ENCODE measurements at regions not wholly inside any gene's neighbourhood (a gene's known extent, or its start where the extent isn't known, plus 50 kb on each side); places are given as distances from the start of the nearest gene placed in this dataset.
"Not testable (repeated sequence)": the region's sequence is repeated elsewhere in the genome, so short reads cannot be mapped to it uniquely, and the experiment has no call there.

DNA sequence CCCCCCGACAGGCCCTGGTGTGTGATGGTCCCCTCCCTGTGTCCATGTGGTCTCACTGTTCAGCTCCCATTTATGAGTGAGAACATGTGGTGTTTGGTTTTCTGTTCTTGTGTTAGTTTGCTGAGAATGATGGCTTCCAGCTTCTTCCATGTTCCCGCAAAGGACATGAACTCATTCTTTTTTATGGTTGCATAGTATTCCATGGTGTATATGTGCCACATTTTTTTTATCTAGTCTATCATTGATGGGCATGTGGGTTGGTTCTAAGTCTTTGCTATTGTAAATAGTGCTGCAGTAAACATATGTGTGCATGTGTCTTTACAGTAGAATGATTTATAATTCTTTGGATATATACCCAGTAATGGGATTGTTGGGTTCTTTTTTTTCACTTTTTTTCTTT is 117.9 kb downstream of the ARL4C start:
- H3K4me3 ChIP-seq; in situ Hi-C loops (cut with MboI; ENCODE audit: low pct_unique_long_range_greater_than_20kb in 2 of 9, low sequenced_read_pairs in 9 of 9, unreplicated experiment in 9 of 9); H3K27ac ChIP-seq; ATAC-seq (replicated peaks in 6 of 8): not testable (repeated sequence)
- peaks cover 16 to 18% of the 10 kb centered on the region in 2 donors for H3K4me1 ChIP-seq (replicated peaks in 1 of 2)
- 100% methylated on average over 1 of the region's 2 CpGs; no CpG with 5 or more reads in 8 of the 10 experiments for WGBS, 10 experiments

GRCh38 chr2:234378440-234378839 is 118.4 kb downstream of the ARL4C start:
- ATAC-seq (replicated peaks in 6 of 8), result peak in 2 of 8 experiments; percentile 4 to 33
- Histone ChIP-seq H3K27ac (peak overlapping the region in 1 of 2 donors; percentile 30), H3K4me3 (no peak overlapping the region), H3K4me1 (replicated peaks in 1 of 2) (peaks cover 16 to 18% of the 10 kb centered on the region in 2 donors)
- in situ Hi-C loops (cut with MboI; ENCODE audit: low pct_unique_long_range_greater_than_20kb in 2 of 9, low sequenced_read_pairs in 9 of 9, unreplicated experiment in 9 of 9), result no loop called here
- WGBS, 10 experiments, result 10 to 82% (median 63%) methylated on average over 1 to 4 of the region's 4 CpGs; no CpG with 5 or more reads in 4 of the 10 experiments

DNA sequence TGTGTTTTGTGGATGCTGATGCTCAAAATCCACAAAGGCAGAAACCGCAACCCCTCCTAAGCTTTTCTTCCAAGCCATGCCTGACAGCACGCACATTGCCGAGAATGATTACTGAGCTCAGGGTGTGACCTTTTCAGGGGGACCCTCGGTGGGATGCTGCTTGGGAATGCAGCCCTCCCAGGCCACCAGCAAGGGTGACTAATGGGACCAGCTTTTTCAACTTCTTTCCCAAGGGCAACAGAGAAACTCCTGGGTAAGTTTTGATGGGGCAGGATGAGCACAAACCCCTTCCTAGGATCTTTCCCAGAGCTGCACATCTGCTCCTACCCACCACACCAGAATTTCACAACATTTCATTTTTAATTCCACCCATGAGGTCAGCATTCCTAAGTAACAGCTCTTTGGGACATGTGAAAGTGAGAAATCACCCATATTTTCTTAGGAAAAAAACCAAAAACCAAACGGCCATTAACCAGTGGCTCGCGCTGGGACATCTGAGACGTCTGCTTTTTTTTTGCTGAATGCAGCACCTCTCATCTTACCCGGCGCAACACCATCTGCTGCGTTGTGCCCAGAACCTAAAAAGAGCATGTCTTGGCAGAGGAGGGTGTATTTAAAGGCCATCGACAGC is 119.0 kb downstream of the ARL4C start:
- WGBS, 10 experiments, result 2 to 51% (median 19%) methylated on average over 4 to 9 of the region's 12 CpGs; no CpG with 5 or more reads in 2 of the 10 experiments
- Histone ChIP-seq H3K27ac (peak overlapping the region in 1 of 2 donors; percentile 30), H3K4me1 (replicated peaks in 1 of 2) (peaks cover 16 to 18% of the 10 kb centered on the region in 2 donors), H3K4me3 (no peak overlapping the region)
- in situ Hi-C loops (cut with MboI; ENCODE audit: low pct_unique_long_range_greater_than_20kb in 2 of 9, low sequenced_read_pairs in 9 of 9, unreplicated experiment in 9 of 9), result no loop called here
- ATAC-seq (replicated peaks in 6 of 8), result peak; percentile 30 to 91 (median 62)

DNA sequence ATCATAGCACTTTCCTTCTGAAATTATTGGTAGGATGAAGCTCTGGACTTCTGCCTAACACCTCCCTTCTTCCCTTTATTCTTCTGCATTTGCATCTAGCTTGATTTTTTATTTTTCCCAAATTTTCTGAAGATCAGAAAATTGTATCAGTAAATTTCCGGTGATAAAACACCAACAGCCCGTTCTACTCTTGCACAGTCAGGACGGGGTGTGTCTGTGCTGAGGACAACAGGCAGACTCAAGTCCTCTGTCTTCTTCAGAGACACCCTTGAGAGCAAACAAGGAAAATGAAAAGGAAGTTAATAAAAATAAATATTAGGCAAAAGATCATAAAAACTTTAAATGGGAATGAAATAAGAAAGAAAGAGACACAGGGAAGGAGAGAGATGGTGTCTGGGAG is 120.7 kb downstream of the ARL4C start:
- ATAC-seq (replicated peaks in 6 of 8), result no peak
- WGBS, 10 experiments, result 52 to 100% (median 91%) methylated on average over 1 to 3 of the region's 3 CpGs
- H3K4me3 ChIP-seq, result no peak overlapping the region
- no peak overlapping the region for H3K27ac ChIP-seq
- in situ Hi-C loops (cut with MboI; ENCODE audit: low pct_unique_long_range_greater_than_20kb in 2 of 9, low sequenced_read_pairs in 9 of 9, unreplicated experiment in 9 of 9), result no loop called here
- peaks cover 18 to 19% of the 10 kb centered on the region in 2 donors for H3K4me1 ChIP-seq (replicated peaks in 1 of 2)

- peaks cover 18 to 19% of the 10 kb centered on the region in 2 donors for H3K4me1 ChIP-seq (replicated peaks in 1 of 2)
- in situ Hi-C loops (cut with MboI; ENCODE audit: low pct_unique_long_range_greater_than_20kb in 2 of 9, low sequenced_read_pairs in 9 of 9, unreplicated experiment in 9 of 9), result no loop called here
- H3K27ac ChIP-seq, result no peak overlapping the region
- no peak overlapping the region for H3K4me3 ChIP-seq
- no peak for ATAC-seq (replicated peaks in 6 of 8)
- WGBS, 10 experiments, result 48 to 100% (median 90%) methylated on average over 1 to 4 of the region's 6 CpGs; no CpG with 5 or more reads in 1 of the 10 experiments
Observed at GRCh38 chr2:234375176-234375880, 121.6 kb downstream of the ARL4C start.

DNA sequence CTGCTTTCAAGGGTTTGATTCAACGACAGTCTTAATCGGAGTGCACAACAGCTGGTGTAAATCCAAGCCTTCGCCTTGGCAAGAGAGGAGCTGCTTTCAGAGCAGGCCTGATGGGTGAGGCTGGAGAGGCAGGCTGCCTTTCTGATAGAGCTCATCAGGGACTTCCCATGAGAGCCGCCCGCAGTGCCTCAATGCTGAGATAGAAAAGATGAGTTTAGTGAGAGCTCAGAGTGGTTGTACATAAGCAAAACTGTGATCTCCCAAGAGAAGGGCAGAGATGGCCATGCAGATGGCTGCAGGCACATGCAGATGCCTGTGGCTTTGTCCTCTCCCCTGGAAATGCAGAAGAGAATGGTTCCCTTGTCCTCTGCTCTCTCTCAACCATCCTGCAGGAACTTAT is 122.1 kb downstream of the ARL4C start:
- Histone ChIP-seq H3K27ac (no peak overlapping the region), H3K4me1 (replicated peaks in 1 of 2) (peaks cover 18 to 19% of the 10 kb centered on the region in 2 donors), H3K4me3 (no peak overlapping the region)
- ATAC-seq (replicated peaks in 6 of 8), result no peak
- in situ Hi-C loops (cut with MboI; ENCODE audit: low pct_unique_long_range_greater_than_20kb in 2 of 9, low sequenced_read_pairs in 9 of 9, unreplicated experiment in 9 of 9), result no loop called here
- 10 to 100% (median 93%) methylated on average over 1 to 5 of the region's 5 CpGs; no CpG with 5 or more reads in 5 of the 10 experiments for WGBS, 10 experiments

DNA sequence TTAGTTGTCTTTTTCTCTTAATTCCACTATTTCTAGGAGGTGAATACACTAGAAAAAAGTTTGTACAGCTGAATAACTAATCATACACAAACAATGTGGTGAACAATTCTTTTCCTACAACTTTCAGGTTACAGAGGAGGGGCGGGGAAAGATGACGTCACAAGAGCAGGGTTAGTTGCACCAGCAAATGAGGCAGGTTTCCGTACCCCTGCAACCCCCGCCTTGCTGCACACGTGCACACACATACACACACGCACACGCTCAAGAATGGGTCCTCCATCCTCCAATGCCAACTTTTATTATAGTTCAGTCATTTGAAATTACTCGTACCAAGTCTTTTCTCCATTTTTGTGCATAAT is 122.8 kb downstream of the ARL4C start:
- no peak for ATAC-seq (replicated peaks in 6 of 8)
- Histone ChIP-seq H3K4me1 (replicated peaks in 1 of 2) (peaks cover 18 to 19% of the 10 kb centered on the region in 2 donors), H3K4me3 (no peak overlapping the region), H3K27ac (no peak overlapping the region)
- in situ Hi-C loops (cut with MboI; ENCODE audit: low pct_unique_long_range_greater_than_20kb in 2 of 9, low sequenced_read_pairs in 9 of 9, unreplicated experiment in 9 of 9), result no loop called here
- 76 to 100% (median 92%) methylated on average over 2 to 8 of the region's 8 CpGs; no CpG with 5 or more reads in 1 of the 10 experiments for WGBS, 10 experiments

GRCh38 chr2:234373481-234374149 is 123.3 kb downstream of the ARL4C start:
- H3K4me1 ChIP-seq (replicated peaks in 1 of 2), result peaks cover 19 to 22% of the 10 kb centered on the region in 2 donors
- ATAC-seq (replicated peaks in 6 of 8), result no peak
- no peak overlapping the region for H3K27ac ChIP-seq
- in situ Hi-C loops (cut with MboI; ENCODE audit: low pct_unique_long_range_greater_than_20kb in 2 of 9, low sequenced_read_pairs in 9 of 9, unreplicated experiment in 9 of 9), result no loop called here
- no peak overlapping the region for H3K4me3 ChIP-seq
- 50 to 96% (median 75%) methylated on average over 2 to 9 of the region's 13 CpGs; no CpG with 5 or more reads in 2 of the 10 experiments for WGBS, 10 experiments

DNA sequence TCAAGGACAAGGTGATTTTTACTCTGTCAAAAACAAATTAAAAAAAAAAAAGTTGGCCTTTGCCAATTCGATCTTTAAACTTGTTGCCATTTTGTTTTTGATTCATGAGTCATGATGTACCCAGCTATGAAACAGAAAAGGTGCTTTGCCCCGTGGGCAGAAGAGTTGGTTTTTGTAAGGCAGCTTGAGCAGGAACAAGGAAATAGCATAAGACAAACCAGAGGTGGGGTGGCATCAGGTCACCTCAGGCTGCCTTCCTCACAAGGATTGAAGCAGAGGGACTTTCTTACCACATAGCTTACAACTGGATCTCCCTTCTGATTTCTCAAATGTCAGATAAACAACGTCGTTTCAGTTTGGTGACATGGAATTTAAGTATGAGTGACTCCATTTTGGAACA is 123.8 kb downstream of the ARL4C start:
- ATAC-seq (replicated peaks in 6 of 8), result no peak

GRCh38 chr2:234372506-234372905 is 124.4 kb downstream of the ARL4C start:
- H3K4me1 ChIP-seq (replicated peaks in 1 of 2), result peaks cover 10 to 12% of the 10 kb centered on the region in 2 donors
- no peak overlapping the region for H3K4me3 ChIP-seq
- WGBS, 10 experiments, result 20 to 100% (median 65%) methylated on average over 1 to 2 of the region's 2 CpGs; no CpG with 5 or more reads in 2 of the 10 experiments
- H3K27ac ChIP-seq, result no peak overlapping the region
- in situ Hi-C loops (cut with MboI; ENCODE audit: low pct_unique_long_range_greater_than_20kb in 2 of 9, low sequenced_read_pairs in 9 of 9, unreplicated experiment in 9 of 9), result no loop called here
- no peak for ATAC-seq (replicated peaks in 6 of 8)

More for the DNA sequence above, 123.8 kb downstream of the ARL4C start:
- Histone ChIP-seq H3K27ac (no peak overlapping the region), H3K4me3 (no peak overlapping the region), H3K4me1 (replicated peaks in 1 of 2) (peaks cover 15 to 17% of the 10 kb centered on the region in 2 donors)
- in situ Hi-C loops (cut with MboI; ENCODE audit: low pct_unique_long_range_greater_than_20kb in 2 of 9, low sequenced_read_pairs in 9 of 9, unreplicated experiment in 9 of 9), result no loop called here
- 44 to 100% (median 87%) methylated on average over 1 to 4 of the region's 4 CpGs; no CpG with 5 or more reads in 2 of the 10 experiments for WGBS, 10 experiments

GRCh38 chr2:234368861-234369261 is 128.0 kb downstream of the ARL4C start:
- peaks cover 19 to 20% of the 10 kb centered on the region in 2 donors for H3K4me1 ChIP-seq (replicated peaks in 1 of 2)
- no peak overlapping the region for H3K4me3 ChIP-seq
- peak in 7 of 8 experiments; percentile 67 to 91 (median 83) for ATAC-seq (replicated peaks in 6 of 8)
- in situ Hi-C loops (cut with MboI; ENCODE audit: low pct_unique_long_range_greater_than_20kb in 2 of 9, low sequenced_read_pairs in 9 of 9, unreplicated experiment in 9 of 9), result no loop called here
- H3K27ac ChIP-seq, result no peak overlapping the region
- WGBS, 10 experiments, result 0 to 20% (median 0%) methylated on average over 1 of the region's 1 CpG; no CpG with 5 or more reads in 3 of the 10 experiments

DNA sequence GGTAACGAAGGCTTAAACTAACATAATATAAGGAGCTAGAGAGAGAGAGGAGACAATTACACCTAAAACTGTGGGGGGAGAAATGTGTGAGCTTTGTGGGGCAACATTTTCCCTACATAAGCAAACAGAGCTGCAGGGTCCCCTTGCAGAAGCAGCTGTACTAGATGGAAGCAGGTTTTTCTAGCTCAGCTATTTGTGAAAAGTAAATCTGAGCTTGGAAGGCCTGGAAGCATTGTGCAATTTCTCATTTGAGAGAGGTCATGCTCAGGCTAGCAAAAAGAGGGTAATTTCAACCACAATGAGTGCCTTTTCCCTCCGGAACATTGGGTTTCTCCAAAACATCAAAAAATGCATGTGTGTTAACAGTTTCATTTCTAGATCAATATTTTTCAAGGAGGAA is 130.0 kb downstream of the ARL4C start:
- 0 to 90% (median 33%) methylated on average over 1 to 2 of the region's 2 CpGs; no CpG with 5 or more reads in 1 of the 10 experiments for WGBS, 10 experiments
- Histone ChIP-seq H3K27ac (peak overlapping the region in 1 of 2 donors; percentile 50), H3K4me3 (no peak overlapping the region), H3K4me1 (replicated peaks in 1 of 2) (peaks cover 28 to 29% of the 10 kb centered on the region in 2 donors)
- ATAC-seq (replicated peaks in 6 of 8), result no peak
- in situ Hi-C loops (cut with MboI; ENCODE audit: low pct_unique_long_range_greater_than_20kb in 2 of 9, low sequenced_read_pairs in 9 of 9, unreplicated experiment in 9 of 9), result no loop called here

- H3K4me3 ChIP-seq, result no peak overlapping the region
- ATAC-seq (replicated peaks in 6 of 8), result peak in 2 of 8 experiments; percentile 12 to 43
- WGBS, 10 experiments, result 21 to 100% (median 50%) methylated on average over 1 to 8 of the region's 8 CpGs; no CpG with 5 or more reads in 1 of the 10 experiments
- peaks cover 28 to 29% of the 10 kb centered on the region in 2 donors for H3K4me1 ChIP-seq (replicated peaks in 1 of 2)
- H3K27ac ChIP-seq, result no peak overlapping the region
- in situ Hi-C loops (cut with MboI; ENCODE audit: low pct_unique_long_range_greater_than_20kb in 2 of 9, low sequenced_read_pairs in 9 of 9, unreplicated experiment in 9 of 9), result no loop called here
Observed at GRCh38 chr2:234364661-234365060, 132.2 kb downstream of the ARL4C start.
